ENCODE measurements at regions not wholly inside any gene's neighbourhood (a gene's known extent, or its start where the extent isn't known, plus 50 kb on each side); places are given as distances from the start of the nearest gene placed in this dataset.

- H3K27me3 ChIP-seq (ENCODE audit: control insufficient read depth in 1 of 2, insufficient read depth in 2 of 2, low read length in 2 of 2), result no peaks in the 10 kb centered on the region
- no peak overlapping the region for H3K4me2 ChIP-seq (ENCODE audit: low read depth, low read length)
- CTCF ChIA-PET (ENCODE audit: low intra/inter-chr PET ratio, low total read pairs), result no interaction called here
These were observed 160.6 kb downstream of the C9orf152 start for GRCh38 chr9:110047232-110047954.

More at GRCh38 chr9:110047232-110047954, 160.6 kb downstream of the C9orf152 start:
- in situ Hi-C loops (cut with HindIII; ENCODE audit: extremely low pct_ligation_motif_present, low pct_unique_long_range_greater_than_20kb) (no loop called here), intact Hi-C loops (cut with micrococcal nuclease; ENCODE audit: unreplicated experiment) (no loop called here)
- H2AFZ ChIP-seq (ENCODE audit: low read length), result no peak overlapping the region
- no peak overlapping the region for H3K9ac ChIP-seq (ENCODE audit: insufficient read depth, low read depth, low read length)
- H4K20me1 ChIP-seq (ENCODE audit: insufficient read depth, low read length), result no peaks in the 10 kb centered on the region
- DNase-seq (ENCODE audit: low spot score) (no peak), FAIRE-seq (no peak), ATAC-seq (no peak)
- POLR2A ChIA-PET, result no interaction called here
- H3K9me3 ChIP-seq (ENCODE audit: low read length), result no peaks in the 10 kb centered on the region
- no peak overlapping the region for H3K27ac ChIP-seq (ENCODE audit: extremely low read length, insufficient read depth, low read length)
- no peak overlapping the region for H3K4me3 ChIP-seq (replicated peaks in 1 of 3; ENCODE audit: insufficient read depth in 1 of 3, low read depth in 2 of 3, low read length in 3 of 3)
- peaks cover 5% of the 10 kb centered on the region; the same call in 1 of the 2 replicates for H3K4me1 ChIP-seq (ENCODE audit: insufficient read depth, low read length)
- H3K36me3 ChIP-seq (replicated peaks in 1 of 2; ENCODE audit: control insufficient read depth in 1 of 2, insufficient read depth in 2 of 2, low read length in 2 of 2), result no peaks in the 10 kb centered on the region
- no TSS peak for BruUV-seq (replicated peaks)
- TF ChIP-seq SRY (CRISPR knock-in tag; IDR thresholded peaks at IDR 0.05), result no peak
- no peak for TF ChIP-seq HOXA3 (CRISPR knock-in tag; IDR thresholded peaks at IDR 0.05)
- TF ChIP-seq, protein P1, sequence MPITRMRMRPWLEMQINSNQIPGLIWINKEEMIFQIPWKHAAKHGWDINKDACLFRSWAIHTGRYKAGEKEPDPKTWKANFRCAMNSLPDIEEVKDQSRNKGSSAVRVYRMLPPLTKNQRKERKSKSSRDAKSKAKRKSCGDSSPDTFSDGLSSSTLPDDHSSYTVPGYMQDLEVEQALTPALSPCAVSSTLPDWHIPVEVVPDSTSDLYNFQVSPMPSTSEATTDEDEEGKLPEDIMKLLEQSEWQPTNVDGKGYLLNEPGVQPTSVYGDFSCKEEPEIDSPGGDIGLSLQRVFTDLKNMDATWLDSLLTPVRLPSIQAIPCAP (CRISPR knock-in tag; IDR thresholded peaks at IDR 0.05; ENCODE audit: low read depth), result no peak
- no peak for TF ChIP-seq AHR (CRISPR knock-in tag; IDR thresholded peaks at IDR 0.05)
- no peak for TF ChIP-seq RORA (CRISPR knock-in tag; IDR thresholded peaks at IDR 0.05)
- TF ChIP-seq KDM5A (IDR thresholded peaks at IDR 0.05; ENCODE audit: borderline replicate concordance, low read length), result no peak
- no peak for TF ChIP-seq KMT2A (CRISPR knock-in tag; IDR thresholded peaks at IDR 0.05)
- TF ChIP-seq E2F1 (CRISPR knock-in tag; IDR thresholded peaks at IDR 0.05), result no peak
- no peak for TF ChIP-seq SMARCC2 (IDR thresholded peaks at IDR 0.05)
- TF ChIP-seq ZNF660 (CRISPR knock-in tag; IDR thresholded peaks at IDR 0.05; ENCODE audit: borderline replicate concordance, low read depth), result no peak
- TF ChIP-seq MYC (CRISPR knock-in tag; IDR thresholded peaks at IDR 0.05; ENCODE audit: borderline replicate concordance), result no peak
- no peak for TF ChIP-seq ZNF788 (CRISPR knock-in tag; IDR thresholded peaks at IDR 0.05; ENCODE audit: borderline replicate concordance)
- TF ChIP-seq ZNF557 (CRISPR knock-in tag; IDR thresholded peaks at IDR 0.05), result no peak
- H3K79me2 ChIP-seq (ENCODE audit: insufficient read depth, low read length), result no peaks in the 10 kb centered on the region
- WGBS (ENCODE audit: low lambda C conversion rate), result 61% methylated on average over 7 of the region's 7 CpGs
